Panc1 (cell line): ENCODE measurements at regions not wholly inside any gene's neighbourhood (a gene's known extent, or its start where the extent isn't known, plus 50 kb on each side); places are given as distances from the start of the nearest gene placed in this dataset.
"Not testable (repeated sequence)": the region's sequence is repeated elsewhere in the genome, so short reads cannot be mapped to it uniquely, and the experiment has no call there.

Experiments
- ATAC-seq: fragments of 200-7000 bp; cut with Tn5 transposase; 2 replicates; pipeline ENCODE4 v1.9.1; 2020; ENCODE audit warnings: mild to moderate bottlenecking, moderate library complexity
- BruUV-seq: library from RNA; stranded (reverse); fragments of 400-500 nt; replicated peaks from 2 replicates; lab custom pipeline; 2021; lab: Mats Ljungman, UMichigan
- CTCF ChIA-PET: fragments of 300-600 bp; sonication (Branson Sonifier 250); formaldehyde crosslinking; loops from one replicate; lab custom pipeline; 2022; ENCODE audit warnings: antibody characterized with exemption; lab: Charles Lee
- POLR2A ChIA-PET: fragments of 300-600 bp; sonication (Branson Sonifier 250); formaldehyde crosslinking; loops from one replicate; lab custom pipeline; 2022; ENCODE audit warnings: antibody characterized with exemption; lab: Charles Lee
- DNase-seq: peaks from one replicate; pipeline ENCODE4 v3.0.0-alpha.2; 2010; ENCODE audit warnings: low read depth, low spot score
- H3K27ac ChIP-seq: 2 replicates; pipeline ENCODE4 v1.5.1; 2011; ENCODE audit warnings: mild to moderate bottlenecking, low read length, inconsistent platforms
- H3K27me3 ChIP-seq: fragments of 200-500 bp; sonication (Bioruptor generic); 2 replicates; pipeline ENCODE4 v1.6.0; 2014; ENCODE audit warnings: low read length, inconsistent platforms; ENCODE audit not compliant: control insufficient read depth, insufficient read depth
- H3K36me3 ChIP-seq: fragments of 200-500 bp; sonication (Bioruptor generic); 2 replicates; pipeline ENCODE4 v1.5.1; 2014; ENCODE audit warnings: inconsistent platforms, mild to moderate bottlenecking, low read length, moderate library complexity; ENCODE audit not compliant: control insufficient read depth, insufficient read depth
- H3K4me1 ChIP-seq: 2 replicates; pipeline ENCODE4 v1.5.1; 2011; ENCODE audit warnings: inconsistent platforms, mild to moderate bottlenecking, low read length, moderate library complexity; ENCODE audit not compliant: control insufficient read depth, insufficient read depth
- H3K4me3 ChIP-seq, 2 experiments: 2 replicates each; pipeline ENCODE4 v1.5.1; 2011 to 2012; ENCODE audit warnings: low read depth in 2 of 2, low read length in 2 of 2, mild to moderate bottlenecking in 2 of 2, inconsistent platforms in 1 of 2, moderate library complexity in 1 of 2
- H3K9me3 ChIP-seq: fragments of 200-500 bp; sonication (Bioruptor generic); 2 replicates; pipeline ENCODE4 v1.5.1; 2014; ENCODE audit warnings: low read depth, mild to moderate bottlenecking, inconsistent platforms, low read length, moderate library complexity; ENCODE audit not compliant: control insufficient read depth, insufficient read depth
- POLR2AphosphoS5 ChIP-seq: IDR thresholded peaks from 2 replicates; pipeline ENCODE4 v1.6.1; 2012; ENCODE audit warnings: mild to moderate bottlenecking, low read depth, low read length, moderate library complexity
- REST ChIP-seq, 2 experiments: IDR thresholded peaks; 2 replicates each; pipeline ENCODE4 v1.6.1; 2011 to 2012; ENCODE audit warnings: low read depth in 2 of 2, control low read depth in 1 of 2, low read length in 1 of 2, mild to moderate bottlenecking in 1 of 2, moderate library complexity in 1 of 2; ENCODE audit not compliant: insufficient read depth in 1 of 2
- SIN3A ChIP-seq: IDR thresholded peaks from 2 replicates; pipeline ENCODE4 v1.6.1; 2012; ENCODE audit warnings: low read depth, mild to moderate bottlenecking, low read length, moderate library complexity, borderline replicate concordance; ENCODE audit not compliant: insufficient read depth
- TCF7L2 ChIP-seq: IDR thresholded peaks from 2 replicates; pipeline ENCODE4 v1.6.1; 2011; ENCODE audit warnings: mild to moderate bottlenecking, low read depth, low read length, inconsistent platforms
- in situ Hi-C: cut with HindIII; loops from 2 replicates; pipeline ENCODE4 v1.10.0; 2016; ENCODE audit warnings: low sequenced_read_pairs, low pct_unique_long_range_greater_than_20kb
- intact Hi-C: fragments of 100-400 bp; cut with micrococcal nuclease; formaldehyde crosslinking; loops from one replicate; pipeline ENCODE4 v1.10.0; 2022; ENCODE audit not compliant: unreplicated experiment
- TF ChIP-seq, protein P1 (sequence below): fragments of 450-650 bp; IDR thresholded peaks from 2 replicates; pipeline ENCODE4 v1.5.1; 2017; ENCODE audit warnings: mild to moderate bottlenecking

DNA sequence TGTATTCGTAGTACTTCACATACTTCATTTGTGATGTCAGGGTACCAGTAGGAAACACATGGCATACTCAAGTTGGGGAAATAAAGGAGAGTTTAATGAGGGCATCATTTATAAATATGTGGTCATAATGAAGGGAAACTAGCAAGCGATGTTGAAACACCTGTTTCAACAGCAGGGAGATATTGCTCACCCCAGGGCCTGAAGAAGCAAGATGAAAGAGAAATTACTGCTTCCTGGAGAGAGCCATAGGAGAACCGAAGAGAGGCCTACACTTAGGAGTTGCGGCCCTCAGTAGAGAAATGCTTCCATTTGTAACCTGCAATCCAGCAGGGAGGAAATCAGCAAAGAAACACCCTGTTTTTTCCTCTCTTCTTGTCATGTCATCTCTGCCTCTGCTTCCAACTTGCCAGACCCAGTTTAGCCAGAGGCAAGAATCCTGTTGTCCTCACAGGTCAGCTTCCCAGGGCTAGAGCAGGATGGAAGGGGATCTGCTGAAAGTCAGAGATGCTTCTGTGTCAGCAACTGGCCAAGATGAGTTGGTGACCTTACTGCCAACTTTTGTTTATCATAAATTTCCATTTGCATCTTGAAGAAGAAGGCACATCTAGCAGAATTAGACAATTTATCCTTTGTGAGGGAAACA, 67.6 kb upstream of the TSPAN2 start:
- DNase-seq (no peak), ATAC-seq (no peak)
- intact Hi-C loops: no loop called here
- Histone ChIP-seq H3K4me1 (no peaks in the 10 kb centered on the region), H3K4me3 (no peak overlapping the region), H3K36me3 (no peaks in the 10 kb centered on the region), H3K27ac (no peak overlapping the region), H3K27me3 (no peaks in the 10 kb centered on the region), H3K9me3 (no peaks in the 10 kb centered on the region)
- no peak for TF ChIP-seq REST (IDR thresholded peaks at IDR 0.05; ENCODE audit: insufficient read depth in 1 of 2, low read depth in 2 of 2, low read length in 1 of 2)
- no peak for TF ChIP-seq SIN3A
- TF ChIP-seq, protein P1, sequence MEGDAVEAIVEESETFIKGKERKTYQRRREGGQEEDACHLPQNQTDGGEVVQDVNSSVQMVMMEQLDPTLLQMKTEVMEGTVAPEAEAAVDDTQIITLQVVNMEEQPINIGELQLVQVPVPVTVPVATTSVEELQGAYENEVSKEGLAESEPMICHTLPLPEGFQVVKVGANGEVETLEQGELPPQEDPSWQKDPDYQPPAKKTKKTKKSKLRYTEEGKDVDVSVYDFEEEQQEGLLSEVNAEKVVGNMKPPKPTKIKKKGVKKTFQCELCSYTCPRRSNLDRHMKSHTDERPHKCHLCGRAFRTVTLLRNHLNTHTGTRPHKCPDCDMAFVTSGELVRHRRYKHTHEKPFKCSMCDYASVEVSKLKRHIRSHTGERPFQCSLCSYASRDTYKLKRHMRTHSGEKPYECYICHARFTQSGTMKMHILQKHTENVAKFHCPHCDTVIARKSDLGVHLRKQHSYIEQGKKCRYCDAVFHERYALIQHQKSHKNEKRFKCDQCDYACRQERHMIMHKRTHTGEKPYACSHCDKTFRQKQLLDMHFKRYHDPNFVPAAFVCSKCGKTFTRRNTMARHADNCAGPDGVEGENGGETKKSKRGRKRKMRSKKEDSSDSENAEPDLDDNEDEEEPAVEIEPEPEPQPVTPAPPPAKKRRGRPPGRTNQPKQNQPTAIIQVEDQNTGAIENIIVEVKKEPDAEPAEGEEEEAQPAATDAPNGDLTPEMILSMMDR: no peak
- no peak for TF ChIP-seq TCF7L2
- TF ChIP-seq POLR2AphosphoS5: no peak
- POLR2A ChIA-PET: no interaction called here
- CTCF ChIA-PET: no interaction called here
- no TSS peak for BruUV-seq
- in situ Hi-C loops: no loop called here

- Histone ChIP-seq H3K27me3 (no peaks in the 10 kb centered on the region), H3K27ac (no peak overlapping the region), H3K4me3 (no peak overlapping the region), H3K9me3 (no peaks in the 10 kb centered on the region), H3K36me3 (no peaks in the 10 kb centered on the region), H3K4me1 (no peaks in the 10 kb centered on the region)
- intact Hi-C loops (no loop called here), in situ Hi-C loops (no loop called here)
- BruUV-seq: no TSS peak
- no peak for DNase-seq
- TF ChIP-seq, protein P1: no peak
- TF ChIP-seq TCF7L2 (no peak), REST (IDR thresholded peaks at IDR 0.05; ENCODE audit: insufficient read depth in 1 of 2, low read depth in 2 of 2, low read length in 1 of 2) (no peak), POLR2AphosphoS5 (no peak), SIN3A (no peak)
- ATAC-seq: no peak
- ChIA-PET CTCF (no interaction called here), POLR2A (no interaction called here)
Measured at GRCh38 chr1:115153966-115154557, 64.8 kb upstream of the TSPAN2 start.

DNA sequence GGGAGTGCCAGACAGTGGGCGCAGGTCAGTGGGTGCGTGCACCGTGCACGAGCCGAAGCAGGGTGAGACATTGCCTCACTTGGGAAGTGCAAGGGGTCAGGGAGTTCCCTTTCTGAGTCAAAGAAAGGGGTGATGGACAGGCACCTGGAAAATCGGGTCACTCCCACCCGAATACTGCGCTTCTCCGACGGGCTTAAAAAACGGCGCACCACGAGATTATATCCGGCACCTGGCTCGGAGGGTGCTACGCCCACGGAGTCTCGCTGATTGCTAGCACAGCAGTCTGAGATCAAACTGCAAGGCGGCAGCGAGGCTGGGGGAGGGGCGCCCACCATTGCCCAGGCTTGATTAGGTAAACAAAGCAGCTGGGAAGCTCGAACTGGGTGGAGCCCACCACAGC, 58.6 kb upstream of the TSPAN2 start:
- POLR2A ChIA-PET, H3K36me3 ChIP-seq, CTCF ChIA-PET, H3K4me3 ChIP-seq, BruUV-seq, in situ Hi-C loops, ATAC-seq, intact Hi-C loops, DNase-seq, H3K4me1 ChIP-seq, H3K27ac ChIP-seq, H3K9me3 ChIP-seq, H3K27me3 ChIP-seq: not testable (repeated sequence)
